Effector CD8-positive, alpha-beta T cell (primary cell): ENCODE measurements at regions not wholly inside any gene's neighbourhood (a gene's known extent, or its start where the extent isn't known, plus 50 kb on each side); places are given as distances from the start of the nearest gene placed in this dataset.

Source experiments
- DNase-seq: peaks from one replicate; lab custom pipeline; 2025; lab: John Stamatoyannopoulos, UW

GRCh38 chr2:147502711-147503290, 342.0 kb upstream of the ACVR2A start:
- no peak for DNase-seq

GRCh38 chr2:147501968-147502367, 342.9 kb upstream of the ACVR2A start:
- no peak for DNase-seq

GRCh38 chr2:147500819-147501395, 343.9 kb upstream of the ACVR2A start:
- DNase-seq = no peak

- no peak for DNase-seq
These were observed 344.6 kb upstream of the ACVR2A start for GRCh38 chr2:147500229-147500628.

- no peak for DNase-seq
These were observed 345.0 kb upstream of the ACVR2A start for GRCh38 chr2:147499785-147500184.

GRCh38 chr2:147495734-147496133, 349.1 kb upstream of the ACVR2A start:
- no peak for DNase-seq

DNA sequence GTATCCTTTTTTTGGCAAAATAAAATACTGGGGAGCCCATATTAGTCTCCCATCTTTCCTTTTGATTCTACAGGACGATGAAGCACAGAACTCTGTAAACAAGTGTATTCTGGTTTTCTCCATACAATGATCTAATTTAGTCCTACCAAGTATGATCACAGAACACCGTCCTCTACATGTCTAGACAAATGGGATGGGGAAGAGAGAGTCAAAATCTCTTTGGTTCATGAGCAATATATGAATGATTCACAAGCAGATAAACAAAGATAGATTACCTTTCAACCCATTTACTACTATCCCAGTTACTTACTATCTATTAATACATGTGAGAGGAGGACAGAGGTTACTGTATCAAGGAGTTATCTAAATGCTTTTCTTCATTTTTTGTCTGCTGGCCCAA, 352.4 kb upstream of the ACVR2A start:
- DNase-seq = no peak

- DNase-seq = no peak
These were observed 353.3 kb upstream of the ACVR2A start for GRCh38 chr2:147491506-147491905.

GRCh38 chr2:147490401-147491261, 354.2 kb upstream of the ACVR2A start:
- DNase-seq = no peak

- no peak for DNase-seq
These were observed 356.4 kb upstream of the ACVR2A start for GRCh38 chr2:147488472-147488871.

- DNase-seq = no peak
These were observed 356.9 kb upstream of the ACVR2A start for GRCh38 chr2:147487978-147488289.

GRCh38 chr2:147487286-147487977, 357.4 kb upstream of the ACVR2A start:
- no peak for DNase-seq

- no peak for DNase-seq
These were observed 359.5 kb upstream of the ACVR2A start for GRCh38 chr2:147485210-147485851.

DNA sequence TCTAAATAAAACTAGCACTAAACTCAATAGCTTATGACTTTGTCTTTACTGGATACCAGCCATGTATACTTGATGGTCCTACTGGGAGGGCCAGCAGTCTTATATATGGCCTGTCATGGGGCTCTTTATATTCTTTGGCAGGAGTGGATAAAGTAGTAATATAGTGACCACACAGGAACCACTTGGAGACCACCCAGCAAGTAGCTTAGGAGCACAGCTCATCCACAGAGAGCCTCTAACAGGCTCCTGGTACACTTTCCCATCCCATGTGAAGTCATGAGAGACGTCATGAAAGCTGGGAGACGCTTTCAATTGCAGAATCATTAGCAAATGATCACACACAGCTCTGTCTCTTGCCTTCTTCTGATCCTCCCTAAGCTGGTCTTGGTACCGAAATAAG, 360.9 kb upstream of the ACVR2A start:
- no peak for DNase-seq

- DNase-seq = no peak
These were observed 361.7 kb upstream of the ACVR2A start for GRCh38 chr2:147482916-147483669.

- DNase-seq = no peak
These were observed 362.5 kb upstream of the ACVR2A start for GRCh38 chr2:147482111-147482895.

- no peak for DNase-seq
These were observed 365.5 kb upstream of the ACVR2A start for GRCh38 chr2:147479358-147479757.

- no peak for DNase-seq
These were observed 371.8 kb upstream of the ACVR2A start for GRCh38 chr2:147473075-147473474.

GRCh38 chr2:147471126-147471525, 373.7 kb upstream of the ACVR2A start:
- no peak for DNase-seq

DNA sequence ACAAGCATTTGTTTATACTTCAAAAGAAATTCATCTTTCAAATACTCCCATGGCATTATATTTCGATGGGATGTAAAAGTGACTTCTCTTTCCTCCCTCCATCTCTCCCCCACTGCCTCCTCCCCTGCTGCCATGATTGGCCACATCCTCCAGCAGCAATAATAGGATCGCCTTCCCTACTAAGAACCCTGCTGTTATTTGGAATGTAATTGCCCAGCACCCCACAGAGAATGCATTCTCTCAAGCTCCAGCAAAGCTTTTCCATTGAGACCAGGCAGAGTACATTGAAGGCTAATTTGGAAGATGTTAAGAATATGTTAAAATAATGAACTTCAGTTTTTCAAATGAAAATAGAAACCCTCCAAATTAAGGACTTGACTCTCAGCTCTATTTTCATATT, 375.4 kb upstream of the ACVR2A start:
- no peak for DNase-seq

GRCh38 chr2:147468963-147469362, 375.9 kb upstream of the ACVR2A start:
- DNase-seq = no peak
